Heart right ventricle (tissue), 16 donors: ENCODE measurements at regions not wholly inside any gene's neighbourhood (a gene's known extent, or its start where the extent isn't known, plus 50 kb on each side); places are given as distances from the start of the nearest gene placed in this dataset.

Experiments
- ATAC-seq, 8 donors: fragments of 200-7000 bp; cut with Tn5 transposase; one replicate each; pipeline ENCODE4 v1.9.1; 2020; ENCODE audit warnings: mild to moderate bottlenecking in 8 of 8, moderate library complexity in 8 of 8, moderate number of reproducible peaks in 1 of 8
- DNase-seq, 2 donors: peaks; one replicate each; pipeline ENCODE4 v3.0.0-alpha.2; 2020
- H3K27ac ChIP-seq, 10 donors: fragments of 200-600 bp; sonication (generic) in 2 of 10; one replicate each; pipeline versions ENCODE4 v1.5.0 to v1.8.0; 2020 to 2022; ENCODE audit warnings: mild to moderate bottlenecking in 3 of 10
- H3K27me3 ChIP-seq, 7 donors: fragments of 200-600 bp; one replicate each; pipeline ENCODE4 v1.8.0; 2021 to 2022; ENCODE audit warnings: mild to moderate bottlenecking in 2 of 7
- H3K36me3 ChIP-seq, 9 donors: fragments of 200-600 bp; sonication (generic) in 1 of 9; one replicate each; pipeline versions ENCODE4 v1.5.0 to v1.8.0; 2020 to 2022; ENCODE audit warnings: mild to moderate bottlenecking in 2 of 9
- H3K4me1 ChIP-seq, 9 donors: fragments of 200-600 bp; sonication (generic) in 1 of 9; one replicate each; pipeline versions ENCODE4 v1.5.0 to v1.8.0; 2020 to 2022; ENCODE audit warnings: mild to moderate bottlenecking in 4 of 9
- H3K4me3 ChIP-seq, 10 donors: fragments of 200-600 bp; sonication (generic) in 2 of 10; one replicate each; pipeline versions ENCODE4 v1.5.0 to v1.8.0; 2020 to 2022; ENCODE audit warnings: mild to moderate bottlenecking in 7 of 10, moderate library complexity in 2 of 10
- H3K9me3 ChIP-seq, 11 donors: fragments of 200-600 bp in 10 of 11; sonication (generic) in 2 of 11; one replicate each; pipeline versions ENCODE4 v1.5.0 to v1.8.0; 2013 to 2022; ENCODE audit warnings: mild to moderate bottlenecking in 2 of 11, control low read depth in 1 of 11, moderate library complexity in 1 of 11
- CTCF ChIP-seq, 9 donors: fragments of 200-600 bp; sonication (generic) in 2 of 9; IDR thresholded peaks; one replicate each; pipeline versions ENCODE4 v1.5.0 to v1.8.0; 2021 to 2022; ENCODE audit warnings: antibody characterized with exemption in 9 of 9, mild to moderate bottlenecking in 5 of 9, moderate library complexity in 1 of 9
- WGBS, 2 donors: extraction: QIAGEN DNeasy Blood & Tissue Kit; methylation state at CpG; one replicate each; pipeline ENCODE4 v1.1.7; 2013; ENCODE audit warnings: inconsistent platforms in 1 of 2; 5-methylcytosine and 5-hydroxymethylcytosine counted together
- intact Hi-C, 10 donors: fragments of 100-400 bp; cut with DNase I; formaldehyde crosslinking; loops; one replicate each; pipeline versions ENCODE4 v1.11.1 to v1.14.2; 2022
- donor health status: Arrhythmogenic right ventricular cardiomyopathy.
- donor health status: ischemic (EF 13 %, LVEDD 7.1; RV severe dilation, severe dysfunction).
- donor health status: healthy with polysubstance abuse.
- donor health status: DM: no; HTN: yes; CAD: no.
- donor health status: DM: no; HTN: no; CAD: no.
- donor health status: ischemic (EF 25% LVEDD 6.9; RV normal size, moderate dysfunction).
- donor health status: ischemic (EF 25% LVEDD 5.7; RV mildly dilated, moderate dysfunction).
- donor health status: healthy.
- donor health status: DM: yes; HTN: yes; CAD: no.
- donor health status: Ischemic cardiomyopathy.
- donor health status: ischemic (EF 35%, LVEDD 5.7; RV mildly dilated, moderate dysfunction).
- donor health status: nonischemic (EF 11% LVEDD 7.7; RV severe dilation, severe dysfunction).
- donor health status: DM: yes; HTN: yes; CAD: no.
- donor health status: PGD.
- donor health status: ischemic (EF 29% LVEDD 5.4; RV normal size, mild dysfunction).
- donor health status: nonischemic (EF 23%, LVEDD 6.1; RV moderate dilation, normal function).

GRCh38 chr4:136055360-136055759, 1476.9 kb downstream of the PCDH18 start:
- no peaks in the 10 kb centered on the region for H3K9me3 ChIP-seq
- TF ChIP-seq CTCF (IDR thresholded peaks at IDR 0.05) = no peak
- no peaks in the 10 kb centered on the region for H3K36me3 ChIP-seq
- no peak overlapping the region for H3K4me3 ChIP-seq
- intact Hi-C loops = no loop called here
- DNase-seq = no peak
- WGBS, 2 donors = 89 to 92% methylated on average over 3 of the region's 3 CpGs
- H3K27ac ChIP-seq = no peak overlapping the region
- no peaks in the 10 kb centered on the region for H3K27me3 ChIP-seq
- ATAC-seq = no peak
- no peaks in the 10 kb centered on the region for H3K4me1 ChIP-seq

- ATAC-seq = no peak
- H3K4me3 ChIP-seq = no peak overlapping the region
- WGBS, 2 donors = 88 to 93% methylated on average over 1 of the region's 1 CpG
- no peaks in the 10 kb centered on the region for H3K27me3 ChIP-seq
- H3K27ac ChIP-seq = no peak overlapping the region
- H3K9me3 ChIP-seq = peaks cover 0 to 3% (median 0%) of the 10 kb centered on the region in 11 donors
- no peak for DNase-seq
- H3K4me1 ChIP-seq = no peaks in the 10 kb centered on the region
- intact Hi-C loops = no loop called here
- no peaks in the 10 kb centered on the region for H3K36me3 ChIP-seq
- no peak for TF ChIP-seq CTCF (IDR thresholded peaks at IDR 0.05)
Observed at GRCh38 chr4:136036744-136037143, 1495.5 kb downstream of the PCDH18 start.

GRCh38 chr4:136032391-136032790, 1499.9 kb downstream of the PCDH18 start:
- ATAC-seq = no peak
- no peak overlapping the region for H3K27ac ChIP-seq
- no peak overlapping the region for H3K4me3 ChIP-seq
- no peaks in the 10 kb centered on the region for H3K36me3 ChIP-seq
- no peak for DNase-seq
- TF ChIP-seq CTCF (IDR thresholded peaks at IDR 0.05) = no peak
- peaks cover 0 to 21% (median 0%) of the 10 kb centered on the region in 11 donors for H3K9me3 ChIP-seq
- 57 to 63% methylated on average over 1 of the region's 1 CpG for WGBS, 2 donors
- H3K4me1 ChIP-seq = no peaks in the 10 kb centered on the region
- intact Hi-C loops = no loop called here
- no peaks in the 10 kb centered on the region for H3K27me3 ChIP-seq

GRCh38 chr4:136025540-136025939, 1506.8 kb downstream of the PCDH18 start:
- intact Hi-C loops = no loop called here
- H3K27me3 ChIP-seq = no peaks in the 10 kb centered on the region
- H3K36me3 ChIP-seq = no peaks in the 10 kb centered on the region
- H3K9me3 ChIP-seq = peaks cover 0 to 50% (median 0%) of the 10 kb centered on the region in 11 donors
- no peak for DNase-seq
- TF ChIP-seq CTCF (IDR thresholded peaks at IDR 0.05) = no peak
- no peak overlapping the region for H3K27ac ChIP-seq
- no peak overlapping the region for H3K4me3 ChIP-seq
- 2 to 34% methylated on average over 2 of the region's 2 CpGs for whole genome bisulfite sequencing, 2 donors
- ATAC-seq = no peak
- H3K4me1 ChIP-seq = no peaks in the 10 kb centered on the region

DNA sequence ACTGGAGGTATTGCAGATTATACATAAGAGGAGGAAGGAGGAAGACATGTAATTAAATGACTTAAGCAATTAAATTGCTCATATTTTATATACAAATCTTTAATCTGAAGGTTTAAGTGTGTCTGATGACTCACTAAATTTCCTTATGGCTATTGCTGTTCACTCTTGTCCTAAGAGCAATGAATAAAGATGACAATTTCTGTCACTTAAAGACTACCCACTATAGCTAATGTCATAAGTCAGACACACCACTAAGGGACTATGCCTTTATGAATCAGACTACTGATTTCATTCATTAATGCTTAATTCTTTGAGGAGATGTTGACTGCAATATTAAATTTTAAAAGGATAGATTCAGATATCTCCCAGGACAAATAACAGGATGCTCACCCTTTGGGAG, 1514.7 kb downstream of the PCDH18 start:
- Histone ChIP-seq H3K9me3 (peaks cover 0 to 5% (median 0%) of the 10 kb centered on the region in 11 donors), H3K4me1 (no peaks in the 10 kb centered on the region), H3K27me3 (no peaks in the 10 kb centered on the region), H3K27ac (no peak overlapping the region), H3K36me3 (no peaks in the 10 kb centered on the region), H3K4me3 (no peak overlapping the region)
- ATAC-seq (no peak), DNase-seq (no peak)
- intact Hi-C loops = no loop called here
- TF ChIP-seq CTCF (IDR thresholded peaks at IDR 0.05) = no peak
